OCI-LY7 (cell line): ENCODE measurements at regions not wholly inside any gene's neighbourhood (a gene's known extent, or its start where the extent isn't known, plus 50 kb on each side); places are given as distances from the start of the nearest gene placed in this dataset.

Experiments
- BruUV-seq: library from RNA; stranded (reverse); fragments of 400-500 nt; replicated peaks from 2 replicates; lab custom pipeline; 2021; lab: Mats Ljungman, UMichigan
- CTCF ChIA-PET: fragments of 300-600 bp; sonication (Branson Sonifier 250); formaldehyde crosslinking; loops from one replicate; lab custom pipeline; 2022; ENCODE audit warnings: antibody characterized with exemption; ENCODE audit not compliant: unreplicated experiment; lab: Charles Lee
- POLR2A ChIA-PET: fragments of 300-600 bp; sonication (Branson Sonifier 250); formaldehyde crosslinking; loops from one replicate; lab custom pipeline; 2022; ENCODE audit warnings: antibody characterized with exemption; lab: Charles Lee
- DNase-seq: peaks from one replicate; pipeline ENCODE4 v3.0.0-alpha.2; 2015; ENCODE audit warnings: low spot score
- H2AFZ ChIP-seq: fragments of 200-600 bp; sonication (generic), shearing (Covaris generic); 2 replicates; pipeline ENCODE4 v1.6.1; 2014; ENCODE audit warnings: mild to moderate bottlenecking, antibody characterized with exemption, low read length, moderate library complexity
- H3K27ac ChIP-seq: fragments of 200-600 bp; sonication (generic); 2 replicates; pipeline ENCODE4 v1.5.1; 2014; ENCODE audit warnings: mixed run types, low read depth, mild to moderate bottlenecking, moderate library complexity, low read length, inconsistent platforms; ENCODE audit not compliant: poor library complexity, severe bottlenecking
- H3K36me3 ChIP-seq: fragments of 200-600 bp; sonication (generic); 2 replicates; pipeline ENCODE4 v1.6.1; 2014; ENCODE audit warnings: mild to moderate bottlenecking, antibody characterized with exemption, low read length, moderate library complexity, mixed read lengths; ENCODE audit not compliant: insufficient read depth
- H3K4me1 ChIP-seq: fragments of 200-600 bp; sonication (generic); 2 replicates; pipeline ENCODE4 v1.5.1; 2014; ENCODE audit warnings: mild to moderate bottlenecking, low read length; ENCODE audit not compliant: insufficient read depth, poor library complexity, severe bottlenecking
- H3K4me2 ChIP-seq: fragments of 200-600 bp; sonication (generic); 2 replicates; pipeline ENCODE4 v1.6.1; 2014; ENCODE audit warnings: mild to moderate bottlenecking, low read length
- H3K4me3 ChIP-seq: fragments of 200-600 bp; sonication (generic); 2 replicates; pipeline ENCODE4 v1.5.1; 2014; ENCODE audit warnings: mild to moderate bottlenecking, low read depth, low read length; ENCODE audit not compliant: poor library complexity, severe bottlenecking
- H3K79me2 ChIP-seq: fragments of 200-600 bp; sonication (generic); 2 replicates; pipeline ENCODE4 v1.6.1; 2016; ENCODE audit warnings: low read depth, mild to moderate bottlenecking, low read length, moderate library complexity, mixed read lengths; ENCODE audit not compliant: insufficient read depth
- H3K9me2 ChIP-seq: fragments of 200-600 bp; sonication (generic); 2 replicates; pipeline ENCODE4 v1.6.1; 2016; ENCODE audit warnings: mild to moderate bottlenecking, low read length, mixed read lengths; ENCODE audit not compliant: insufficient read depth
- H3K9me3 ChIP-seq: fragments of 200-600 bp; sonication (generic); 2 replicates; pipeline ENCODE4 v1.6.1; 2014; ENCODE audit warnings: mild to moderate bottlenecking, mixed run types, low read length, mixed read lengths
- H4K20me1 ChIP-seq: fragments of 200-600 bp; sonication (generic); 2 replicates; pipeline ENCODE4 v1.6.1; 2014; ENCODE audit warnings: mild to moderate bottlenecking, antibody characterized with exemption, low read length, moderate library complexity, mixed read lengths; ENCODE audit not compliant: insufficient read depth
- EZH2phosphoT487 ChIP-seq: fragments of 200-600 bp; sonication (generic); IDR thresholded peaks from 2 replicates; pipeline ENCODE4 v1.6.1; 2018; ENCODE audit warnings: low read depth, borderline replicate concordance, mild to moderate bottlenecking, mixed run types, antibody characterized with exemption, low read length, moderate library complexity, mixed read lengths
- intact Hi-C: fragments of 100-400 bp; cut with micrococcal nuclease; formaldehyde crosslinking; loops from one replicate; pipeline ENCODE4 v1.10.0; 2022; ENCODE audit not compliant: unreplicated experiment
- TF ChIP-seq, protein P1 (sequence below): fragments of 200-600 bp; sonication (generic); conservative IDR thresholded peaks from 2 replicates; pipeline ENCODE4 v1.5.1; 2014; ENCODE audit warnings: mild to moderate bottlenecking, antibody characterized with exemption, low read length, moderate library complexity, mixed read lengths

DNA sequence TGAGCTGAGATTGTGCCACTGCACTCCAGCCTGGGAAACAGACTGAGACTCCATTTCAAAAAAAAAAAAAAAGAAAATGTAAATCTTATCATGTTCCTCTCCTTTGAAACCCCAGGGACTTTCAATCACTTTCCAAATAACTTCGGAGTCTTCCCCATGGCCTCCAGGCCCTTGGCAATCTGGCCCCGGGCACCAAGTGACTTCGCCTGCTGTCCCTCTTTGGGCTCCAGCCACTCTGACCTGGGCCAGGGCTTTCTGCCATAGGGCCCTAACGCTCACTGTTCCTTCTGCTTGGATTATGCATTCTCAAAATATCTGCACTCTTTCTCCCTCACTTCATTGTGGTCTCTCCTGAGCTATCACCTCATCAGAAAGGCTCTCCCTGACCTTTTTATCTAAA lies 260.9 kb downstream of the KLF13 start:
- CTCF ChIA-PET = no interaction called here

DNA sequence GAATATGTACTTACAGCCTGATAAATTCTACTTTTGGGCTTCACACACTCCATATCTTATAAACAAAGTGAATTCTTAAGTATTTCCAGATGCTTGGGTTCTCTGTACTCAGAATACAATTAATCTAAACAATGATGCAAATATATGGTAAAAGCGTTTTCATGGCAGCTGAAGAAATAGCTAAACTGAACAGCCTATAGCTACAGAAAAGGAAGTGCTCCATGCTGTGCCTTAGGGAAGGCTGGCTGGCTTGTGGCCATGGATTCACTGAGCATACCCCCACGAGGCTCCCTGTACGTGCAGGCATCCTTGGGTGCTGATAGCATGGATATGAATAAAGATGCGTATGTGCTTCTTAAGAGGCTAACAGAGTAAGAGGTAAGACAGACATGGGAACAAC lies 264.0 kb downstream of the KLF13 start:
- H3K4me3 ChIP-seq = no peak overlapping the region
- H3K9me3 ChIP-seq = no peaks in the 10 kb centered on the region
- TF ChIP-seq, protein P1, sequence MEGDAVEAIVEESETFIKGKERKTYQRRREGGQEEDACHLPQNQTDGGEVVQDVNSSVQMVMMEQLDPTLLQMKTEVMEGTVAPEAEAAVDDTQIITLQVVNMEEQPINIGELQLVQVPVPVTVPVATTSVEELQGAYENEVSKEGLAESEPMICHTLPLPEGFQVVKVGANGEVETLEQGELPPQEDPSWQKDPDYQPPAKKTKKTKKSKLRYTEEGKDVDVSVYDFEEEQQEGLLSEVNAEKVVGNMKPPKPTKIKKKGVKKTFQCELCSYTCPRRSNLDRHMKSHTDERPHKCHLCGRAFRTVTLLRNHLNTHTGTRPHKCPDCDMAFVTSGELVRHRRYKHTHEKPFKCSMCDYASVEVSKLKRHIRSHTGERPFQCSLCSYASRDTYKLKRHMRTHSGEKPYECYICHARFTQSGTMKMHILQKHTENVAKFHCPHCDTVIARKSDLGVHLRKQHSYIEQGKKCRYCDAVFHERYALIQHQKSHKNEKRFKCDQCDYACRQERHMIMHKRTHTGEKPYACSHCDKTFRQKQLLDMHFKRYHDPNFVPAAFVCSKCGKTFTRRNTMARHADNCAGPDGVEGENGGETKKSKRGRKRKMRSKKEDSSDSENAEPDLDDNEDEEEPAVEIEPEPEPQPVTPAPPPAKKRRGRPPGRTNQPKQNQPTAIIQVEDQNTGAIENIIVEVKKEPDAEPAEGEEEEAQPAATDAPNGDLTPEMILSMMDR = no peak
- TF ChIP-seq EZH2phosphoT487 = no peak
- no peak for DNase-seq
- H2AFZ ChIP-seq = no peak overlapping the region
- H3K4me1 ChIP-seq = no peaks in the 10 kb centered on the region
- H3K27ac ChIP-seq = no peak overlapping the region
- no peaks in the 10 kb centered on the region for H3K36me3 ChIP-seq
- H3K79me2 ChIP-seq = no peaks in the 10 kb centered on the region
- H4K20me1 ChIP-seq = no peaks in the 10 kb centered on the region
- BruUV-seq = no TSS peak
- CTCF ChIA-PET = no interaction called here
- no peaks in the 10 kb centered on the region for H3K9me2 ChIP-seq
- POLR2A ChIA-PET = no interaction called here
- H3K4me2 ChIP-seq = no peak overlapping the region
- intact Hi-C loops = no loop called here

More for the DNA sequence above, 260.9 kb downstream of the KLF13 start:
- Histone ChIP-seq H3K9me2 (no peaks in the 10 kb centered on the region), H4K20me1 (no peaks in the 10 kb centered on the region), H3K9me3 (no peaks in the 10 kb centered on the region), H3K4me1 (no peaks in the 10 kb centered on the region), H3K27ac (no peak overlapping the region), H3K79me2 (no peaks in the 10 kb centered on the region), H3K36me3 (no peaks in the 10 kb centered on the region), H3K4me2 (no peak overlapping the region), H2AFZ (no peak overlapping the region), H3K4me3 (no peak overlapping the region)
- POLR2A ChIA-PET = no interaction called here
- BruUV-seq = no TSS peak
- intact Hi-C loops = no loop called here
- TF ChIP-seq, protein P1 = no peak
- no peak for TF ChIP-seq EZH2phosphoT487
- no peak for DNase-seq

DNA sequence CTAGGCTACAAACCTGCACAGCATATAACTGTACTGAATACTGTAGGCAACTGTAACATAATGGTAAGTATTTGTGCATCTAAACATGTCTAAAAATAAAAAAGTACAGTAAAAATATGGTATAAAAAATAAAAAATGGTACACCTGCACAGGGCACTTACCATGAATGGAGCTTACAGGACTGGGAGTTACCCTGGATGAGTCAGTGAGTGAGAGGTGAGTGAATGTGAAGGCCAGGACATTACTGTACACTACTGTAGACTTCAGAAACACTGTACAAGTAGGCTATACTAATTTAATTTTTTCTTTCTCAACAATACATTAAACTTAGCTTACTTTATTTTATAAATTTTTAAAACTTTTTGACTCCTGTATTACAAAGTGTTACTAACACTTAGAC lies 265.3 kb downstream of the KLF13 start:
- Histone ChIP-seq H4K20me1 (no peaks in the 10 kb centered on the region), H3K4me2 (no peak overlapping the region), H3K9me2 (no peaks in the 10 kb centered on the region), H3K9me3 (no peaks in the 10 kb centered on the region), H2AFZ (no peak overlapping the region), H3K79me2 (no peaks in the 10 kb centered on the region), H3K4me3 (no peak overlapping the region), H3K4me1 (no peaks in the 10 kb centered on the region), H3K27ac (no peak overlapping the region), H3K36me3 (no peaks in the 10 kb centered on the region)
- DNase-seq = no peak
- intact Hi-C loops = no loop called here
- CTCF ChIA-PET = no interaction called here
- no TSS peak for BruUV-seq
- no peak for TF ChIP-seq EZH2phosphoT487
- TF ChIP-seq, protein P1 = no peak
- POLR2A ChIA-PET = no interaction called here
